Medulla oblongata (tissue), 1 donor: ENCODE measurements at regions not wholly inside any gene's neighbourhood (a gene's known extent, or its start where the extent isn't known, plus 50 kb on each side); places are given as distances from the start of the nearest gene placed in this dataset.

ENCODE experiments used
- DNase-seq: peaks from one replicate; pipeline ENCODE4 v3.0.0-alpha.2; 2015; ENCODE audit errors: extremely low spot score

DNA sequence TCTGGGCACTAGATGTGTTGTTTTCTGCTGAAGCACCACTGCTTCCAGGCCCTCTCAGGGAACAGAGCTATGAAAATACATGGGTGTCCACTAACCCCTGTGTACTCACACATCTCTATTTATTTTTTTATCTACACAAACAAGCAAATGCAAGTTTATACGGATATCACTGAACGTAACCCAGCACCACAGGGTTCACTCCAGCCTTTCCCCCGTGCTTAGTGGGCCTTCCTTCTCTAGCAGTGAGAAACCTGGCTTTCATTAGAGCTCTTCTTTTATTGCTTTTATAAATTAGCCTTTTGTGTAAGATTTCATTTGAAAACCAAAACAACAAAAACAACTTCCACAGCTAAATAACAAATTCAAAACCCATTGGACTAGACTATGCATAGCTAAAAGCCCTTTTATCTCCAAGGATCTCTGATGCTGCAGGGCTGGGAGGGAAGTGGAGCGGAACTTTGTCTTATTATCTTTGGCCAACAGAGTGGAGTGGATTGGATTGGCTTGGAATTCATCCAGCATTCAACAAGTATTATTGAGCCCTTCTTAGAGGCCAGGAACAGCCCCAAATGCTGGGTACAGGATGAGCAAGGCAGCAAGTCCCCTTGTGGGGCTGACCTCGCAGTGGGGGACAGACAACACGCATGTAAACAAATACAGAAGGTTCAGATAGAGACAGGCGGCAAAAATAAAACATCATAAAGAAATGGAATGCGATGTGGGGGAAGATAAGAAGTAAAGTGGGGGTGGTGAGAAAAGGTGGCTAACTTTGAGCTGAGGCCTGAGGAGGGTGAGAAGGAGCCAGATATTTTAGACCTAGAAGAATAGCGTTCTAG is 371.8 kb upstream of the POU3F1 start:
- peak; percentile 38 for DNase-seq

DNA sequence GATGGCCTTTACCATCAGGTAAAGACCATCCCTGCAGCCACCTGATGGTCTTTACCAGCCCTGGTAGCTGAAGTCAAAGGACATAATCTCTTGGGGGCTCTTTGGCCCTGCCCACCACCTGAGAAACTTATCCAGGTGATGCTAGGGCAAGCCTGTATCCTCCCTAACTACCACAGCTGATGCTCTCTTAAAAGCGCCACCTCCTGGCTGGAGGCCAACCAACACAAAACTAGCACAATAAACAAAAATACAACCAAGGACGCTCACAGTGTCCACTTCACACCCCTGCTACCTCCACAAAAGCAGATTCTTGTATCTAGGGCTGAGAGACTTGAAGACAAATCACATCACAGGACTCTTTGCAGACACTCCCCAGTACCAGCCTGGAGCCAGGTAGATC is 357.1 kb upstream of the POU3F1 start:
- DNase-seq = no peak

DNA sequence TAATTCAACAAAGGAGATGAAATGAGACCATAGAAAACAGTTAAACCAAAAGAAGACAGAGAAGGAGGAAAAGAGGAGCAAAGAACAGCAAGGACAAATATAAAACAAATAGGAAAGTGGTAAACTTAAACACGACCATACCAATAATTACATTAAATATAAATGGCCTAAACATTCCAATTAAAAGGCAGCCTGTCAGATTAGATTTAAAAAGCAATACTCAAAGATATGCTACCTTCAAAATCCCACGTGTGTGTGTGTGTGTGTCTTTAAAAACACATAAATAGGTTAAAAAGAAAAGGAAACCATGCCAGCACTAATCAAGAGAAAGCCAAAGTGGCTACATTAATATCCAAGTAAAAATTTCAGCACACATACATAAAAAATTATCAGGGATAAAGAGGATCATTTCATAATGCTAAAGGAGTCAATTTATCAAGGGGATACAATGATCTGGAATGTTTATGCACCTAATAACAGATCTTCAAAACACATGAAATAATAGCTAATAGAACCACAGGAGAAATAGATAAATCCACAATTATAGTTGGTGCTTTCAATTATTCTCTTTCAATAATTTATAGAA is 355.7 kb upstream of the POU3F1 start:
- DNase-seq = no peak

DNA sequence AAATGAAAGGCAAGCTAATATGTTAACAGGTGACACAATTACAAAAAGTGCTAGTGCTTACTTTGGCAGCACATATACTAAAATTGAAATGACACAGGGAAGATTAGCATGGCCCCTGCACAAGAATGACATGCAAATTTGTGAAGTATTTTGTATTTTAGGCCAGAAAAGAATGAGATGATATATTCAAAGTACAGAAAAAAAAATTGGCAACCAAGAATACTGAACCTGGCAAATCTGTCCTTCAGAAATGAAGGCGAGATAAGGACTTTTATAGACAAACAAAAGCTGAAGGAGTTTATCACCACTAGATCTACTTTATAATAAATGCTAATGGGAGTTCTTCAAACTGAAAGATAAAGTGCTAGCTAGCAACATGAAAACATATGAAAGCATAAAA is 350.0 kb upstream of the POU3F1 start:
- no peak for DNase-seq

DNA sequence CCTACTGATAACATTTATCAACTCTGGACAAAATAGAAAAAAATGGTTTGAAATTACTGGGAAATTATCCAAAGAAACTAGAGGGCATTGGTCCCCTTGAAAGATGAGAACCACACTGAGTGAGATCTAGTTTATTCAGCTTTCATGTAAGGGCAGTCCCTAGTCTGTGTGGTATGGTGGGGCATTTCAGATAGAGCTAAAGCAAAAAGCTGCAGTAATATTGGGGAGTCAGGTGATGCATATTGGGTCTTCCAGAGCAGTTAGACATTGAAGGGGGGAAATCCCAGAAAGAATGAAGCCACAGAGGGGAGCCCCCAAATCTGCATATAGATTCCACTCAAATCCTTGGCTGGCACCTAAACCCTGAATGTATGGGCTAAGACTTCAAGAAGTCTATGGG is 347.7 kb upstream of the POU3F1 start:
- DNase-seq = no peak

DNA sequence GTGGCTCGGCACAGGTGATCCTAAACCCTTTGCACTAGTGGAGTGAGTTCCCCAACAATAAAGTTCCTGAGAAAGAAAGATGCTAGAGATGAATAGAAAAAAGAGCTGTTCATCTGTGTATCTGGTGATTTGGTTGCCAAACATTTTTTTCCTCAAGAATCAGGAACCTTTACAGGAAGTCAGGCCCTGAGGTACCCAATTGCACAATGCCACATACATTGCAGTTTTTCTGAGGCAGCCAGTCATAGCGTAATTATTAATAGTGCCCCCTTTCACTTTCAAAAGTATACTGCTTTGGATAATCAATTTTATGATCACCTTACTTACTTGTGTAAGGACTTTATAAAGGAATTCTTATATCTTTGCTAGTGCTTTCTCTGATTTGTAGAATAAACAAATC is 346.3 kb upstream of the POU3F1 start:
- DNase-seq = no peak

DNA sequence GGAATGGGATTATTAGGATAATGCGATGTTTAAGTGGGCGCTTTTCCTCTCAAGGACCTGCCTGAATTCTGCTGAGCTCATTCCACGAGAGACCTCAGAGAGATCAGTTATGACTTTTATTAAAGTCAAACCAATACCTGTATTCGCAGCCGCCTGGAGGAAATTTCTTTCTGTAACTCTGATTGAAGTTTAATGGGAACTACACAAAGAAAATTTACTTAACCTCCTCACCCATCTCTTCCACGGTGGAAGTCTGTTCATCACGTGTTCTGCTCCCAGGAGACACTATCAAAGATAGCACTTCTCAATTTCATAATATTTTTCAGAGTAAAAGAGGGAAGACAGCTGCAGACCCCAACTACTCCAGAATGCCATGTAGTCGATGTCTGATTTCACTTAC is 334.7 kb upstream of the POU3F1 start:
- DNase-seq = no peak

DNA sequence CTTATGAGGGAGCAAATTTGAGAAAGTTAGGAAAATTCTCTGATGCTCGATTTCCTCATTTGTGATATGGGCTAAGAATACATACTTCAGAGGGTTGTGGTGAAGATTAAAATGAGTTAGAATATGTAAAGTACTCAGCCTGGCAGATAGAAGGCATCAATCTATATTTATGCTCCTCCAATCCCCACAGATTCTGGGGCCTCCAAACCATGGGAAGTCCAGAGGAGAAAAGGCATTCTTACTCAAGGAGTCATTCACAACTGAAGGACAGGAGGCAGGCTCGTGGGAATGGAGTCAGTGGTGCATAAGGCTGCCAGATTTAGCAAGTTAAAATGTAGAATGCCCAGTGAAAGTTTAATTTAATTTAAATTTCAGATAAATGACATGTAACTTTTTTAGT is 330.0 kb upstream of the POU3F1 start:
- no peak for DNase-seq

DNA sequence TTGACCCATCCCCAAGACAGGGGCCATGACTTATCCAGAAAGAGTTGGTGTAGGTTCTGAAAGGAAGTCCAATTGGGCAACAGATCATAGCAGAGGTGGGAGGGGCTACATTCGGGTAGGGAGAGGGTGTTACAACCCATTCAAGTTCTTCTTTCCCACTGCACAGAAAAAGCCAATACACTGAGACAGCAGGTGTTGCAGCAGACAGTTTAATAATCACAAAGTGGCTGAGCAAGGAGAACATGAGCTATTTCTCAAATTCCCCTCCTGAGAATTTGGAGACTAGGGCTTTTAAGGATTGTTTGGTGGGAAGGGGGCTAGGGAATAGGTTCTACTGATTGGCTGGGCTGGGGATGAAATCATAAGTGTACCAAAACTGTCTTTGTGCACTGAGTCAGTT is 328.4 kb upstream of the POU3F1 start:
- no peak for DNase-seq

DNA sequence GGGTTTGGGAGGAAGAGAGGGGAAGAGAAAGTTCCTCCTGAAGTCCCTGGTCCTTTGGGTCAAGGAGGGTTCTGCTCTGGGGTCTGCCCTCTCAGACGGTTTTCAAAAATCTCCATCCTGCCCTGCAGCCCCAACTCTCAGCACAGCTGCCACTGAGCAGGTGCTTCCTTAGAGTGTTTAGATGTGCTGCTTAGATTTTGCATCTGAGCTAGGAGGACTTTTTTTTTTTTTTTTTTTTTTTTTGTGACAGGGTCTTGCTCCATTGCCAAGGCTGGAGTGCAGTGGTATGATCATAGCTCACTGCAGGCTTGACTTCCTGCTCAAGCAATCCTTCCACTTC is 324.9 kb upstream of the POU3F1 start:
- no peak for DNase-seq

DNA sequence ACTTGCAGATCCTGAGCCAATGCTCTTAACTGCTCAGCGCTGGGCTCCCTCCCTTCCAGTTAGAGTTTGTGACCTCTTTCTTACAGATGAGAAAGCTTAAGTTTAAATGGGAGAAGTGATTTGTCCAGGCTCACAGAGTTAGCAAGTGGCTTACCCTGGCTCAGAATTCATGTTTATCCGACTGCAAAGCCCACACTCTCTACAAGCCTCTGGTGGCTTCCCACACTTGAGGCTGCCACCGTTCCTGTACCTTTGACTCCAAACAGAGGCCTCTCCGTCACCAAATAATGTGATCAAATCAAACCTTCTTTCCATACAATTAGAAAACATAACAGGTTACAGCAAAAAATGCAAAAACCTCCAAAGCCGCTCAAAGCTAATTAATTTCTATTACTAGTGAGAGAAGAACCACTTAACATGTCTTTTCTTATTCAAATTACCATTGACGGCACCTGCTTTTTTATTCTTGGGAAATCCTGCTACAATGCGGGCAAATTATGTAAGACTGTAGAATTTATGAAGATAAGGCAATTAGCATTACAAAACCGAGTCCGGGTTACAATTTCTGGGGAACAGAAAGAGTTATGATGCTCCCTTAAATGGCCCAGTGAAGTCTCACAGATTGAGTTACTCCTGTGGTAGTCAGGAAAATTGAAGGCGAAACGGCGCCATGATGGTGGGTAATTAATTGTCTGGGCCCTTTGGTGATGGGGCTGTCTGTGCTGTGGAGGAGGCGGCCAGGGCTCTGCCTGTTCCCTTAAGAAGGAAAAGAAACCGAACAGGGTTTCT is 324.3 kb upstream of the POU3F1 start:
- no peak for DNase-seq

DNA sequence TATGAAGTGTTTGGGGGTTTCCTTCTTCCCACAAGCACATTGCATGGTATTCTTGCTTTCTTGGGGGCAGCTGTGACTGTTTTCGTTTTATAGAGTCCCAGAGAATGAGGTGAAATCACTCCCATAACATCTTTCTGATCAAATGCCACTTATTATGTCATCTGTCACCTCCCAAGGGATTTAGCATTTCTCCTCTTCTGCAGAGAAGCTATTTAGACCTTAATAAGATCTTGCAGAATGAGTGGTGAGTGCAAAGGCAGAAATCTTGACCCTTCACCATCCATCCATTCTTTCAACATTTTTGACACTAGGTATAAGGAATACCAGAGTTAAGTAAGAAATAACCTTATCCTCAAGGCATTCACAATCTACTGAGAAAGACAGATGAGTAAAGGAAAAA is 318.6 kb upstream of the POU3F1 start:
- no peak for DNase-seq

DNA sequence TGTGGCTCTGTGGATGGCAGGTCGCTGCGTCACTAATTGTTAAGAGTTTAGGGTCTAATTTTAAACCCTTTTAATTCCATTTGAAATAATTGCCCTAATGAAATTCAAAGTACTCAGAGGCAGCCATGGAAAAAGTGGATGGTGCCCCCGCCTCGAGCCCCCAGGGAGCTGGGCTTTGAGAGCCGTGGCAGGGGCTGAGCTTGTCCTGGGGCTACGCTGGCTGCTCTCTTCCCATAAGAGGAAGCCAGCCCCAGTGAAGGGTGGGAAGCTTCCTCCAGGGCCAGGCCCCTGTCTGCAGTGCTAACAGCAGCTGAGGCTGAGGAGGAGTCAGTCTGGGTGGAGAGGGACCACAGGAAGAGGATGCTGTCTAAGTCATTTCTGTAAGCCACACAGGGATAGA is 315.0 kb upstream of the POU3F1 start:
- DNase-seq = no peak

DNA sequence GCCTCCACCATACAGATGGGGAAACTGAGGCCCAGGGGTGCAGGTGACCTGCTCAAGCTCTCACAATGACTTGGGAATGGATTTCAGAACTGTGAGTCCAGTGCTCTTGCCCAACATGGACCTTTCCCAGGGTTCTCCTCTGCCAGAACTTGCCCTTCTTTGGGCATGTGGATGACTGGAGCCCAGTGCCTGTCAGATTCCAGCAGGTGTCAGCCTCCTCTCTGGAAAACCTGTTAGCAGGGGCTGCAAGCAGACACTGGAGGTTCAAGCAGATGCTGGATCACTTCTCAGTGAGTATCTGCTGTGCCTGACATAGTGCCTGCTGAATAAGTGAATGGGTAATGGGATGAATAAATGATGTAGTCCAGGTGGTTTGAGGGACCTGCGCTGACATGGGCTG is 314.2 kb upstream of the POU3F1 start:
- DNase-seq = no peak

DNA sequence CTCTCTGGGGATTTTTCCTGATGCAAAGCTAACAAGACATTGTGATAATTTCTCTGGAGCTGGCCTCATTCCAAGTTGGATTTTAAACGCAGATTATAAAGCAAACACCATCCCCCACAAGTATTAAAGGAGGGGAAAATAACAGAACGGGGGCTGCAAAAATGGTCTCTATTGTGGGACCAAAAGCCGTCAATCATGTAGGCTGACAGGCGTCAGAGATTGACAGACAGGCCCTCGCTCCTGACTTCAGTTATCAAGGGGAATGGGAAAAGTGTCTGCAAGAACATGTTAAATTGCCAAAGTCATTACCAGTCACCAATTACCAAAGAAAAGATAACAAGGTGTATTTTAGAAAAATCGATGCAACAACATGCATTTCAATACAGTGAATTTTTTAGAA is 307.4 kb upstream of the POU3F1 start:
- no peak for DNase-seq

DNA sequence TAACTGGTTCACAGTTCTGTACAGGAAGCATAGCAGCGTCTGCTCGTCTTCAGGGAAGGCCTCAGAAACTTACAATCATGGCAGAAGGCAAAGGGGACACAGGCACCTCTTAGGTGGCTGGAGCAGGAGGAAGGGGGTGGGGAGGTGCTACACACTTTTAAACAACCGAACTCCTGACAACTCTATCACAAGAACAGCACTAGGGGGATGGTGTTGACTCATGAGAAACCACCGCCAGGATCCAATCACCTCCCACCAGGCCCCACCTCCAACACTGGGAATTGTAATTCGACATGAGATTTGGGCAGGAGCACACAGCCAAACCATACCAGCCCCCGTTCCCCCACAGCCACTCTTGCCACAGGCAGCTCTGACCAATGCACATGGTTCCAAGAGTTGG is 306.3 kb upstream of the POU3F1 start:
- no peak for DNase-seq

DNA sequence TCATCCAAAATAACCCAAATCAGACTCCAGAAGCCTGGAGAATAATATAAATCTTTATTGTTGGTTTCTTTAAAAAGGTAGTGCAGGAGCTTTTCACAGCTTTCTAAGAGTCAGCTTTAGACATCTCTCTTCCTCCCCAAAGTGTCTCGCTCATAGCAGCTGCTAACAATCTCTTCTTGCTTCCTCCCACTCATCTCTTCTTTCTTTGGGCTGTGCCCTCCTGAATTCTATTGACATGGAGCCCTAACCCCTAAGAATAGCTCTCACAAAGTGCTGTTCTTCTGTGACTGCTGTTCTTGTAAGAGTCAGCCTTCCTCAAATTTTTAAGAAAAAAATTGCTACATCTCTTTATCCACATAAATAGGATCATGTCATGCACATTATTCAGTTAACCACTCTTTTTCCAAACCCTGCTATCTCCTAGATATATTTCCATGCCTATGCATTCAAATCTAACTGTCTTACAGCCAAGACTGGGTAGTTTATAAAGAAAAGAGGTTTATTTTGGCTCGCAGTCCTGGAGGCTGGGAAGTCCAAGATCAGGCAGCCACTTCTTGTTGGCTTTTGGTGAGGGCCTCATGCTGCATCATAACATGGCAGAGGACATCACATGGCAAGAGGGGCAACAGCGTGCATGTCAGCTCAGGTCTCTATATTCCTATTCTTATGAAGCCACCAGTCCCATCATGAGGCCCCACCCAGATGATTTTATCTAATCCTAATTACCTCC is 301.0 kb upstream of the POU3F1 start:
- no peak for DNase-seq

DNA sequence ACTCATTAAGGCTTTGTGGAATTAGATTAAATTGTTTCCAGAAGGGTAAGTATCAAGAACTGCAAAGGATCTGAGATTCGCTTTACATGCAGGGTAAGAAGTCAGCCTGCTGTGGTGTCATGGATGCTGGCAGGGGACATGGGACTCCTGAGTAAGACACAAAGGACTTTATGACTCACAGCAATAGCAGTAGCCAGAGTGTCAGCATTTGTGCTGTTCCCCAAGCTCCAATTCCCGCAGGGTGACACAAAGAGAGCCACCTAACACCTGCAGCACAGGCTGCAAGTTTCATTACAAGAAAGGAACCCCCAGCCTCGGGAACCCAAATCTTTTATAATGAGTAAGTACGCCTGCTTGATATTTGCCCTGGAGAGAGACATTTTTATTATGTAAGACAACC is 298.1 kb upstream of the POU3F1 start:
- no peak for DNase-seq

DNA sequence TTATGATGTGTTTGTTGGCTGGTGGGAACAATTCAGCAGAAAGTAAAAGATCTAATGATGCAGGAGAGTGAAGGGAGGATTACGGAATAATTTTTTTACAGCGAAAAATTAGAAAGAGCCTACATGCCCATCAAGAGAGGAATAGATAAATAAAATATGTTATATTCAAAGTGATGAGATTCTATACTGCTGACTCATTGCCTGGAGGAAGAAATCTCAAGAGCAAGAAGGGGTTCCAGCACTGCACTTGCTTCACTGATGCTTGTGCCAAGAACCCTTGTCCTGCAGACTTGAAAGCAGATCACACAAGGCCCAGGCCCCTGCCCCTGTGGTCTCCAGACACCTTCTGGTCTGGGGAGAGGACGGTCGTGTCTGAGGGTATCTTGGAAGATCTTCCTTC is 295.1 kb upstream of the POU3F1 start:
- no peak for DNase-seq

DNA sequence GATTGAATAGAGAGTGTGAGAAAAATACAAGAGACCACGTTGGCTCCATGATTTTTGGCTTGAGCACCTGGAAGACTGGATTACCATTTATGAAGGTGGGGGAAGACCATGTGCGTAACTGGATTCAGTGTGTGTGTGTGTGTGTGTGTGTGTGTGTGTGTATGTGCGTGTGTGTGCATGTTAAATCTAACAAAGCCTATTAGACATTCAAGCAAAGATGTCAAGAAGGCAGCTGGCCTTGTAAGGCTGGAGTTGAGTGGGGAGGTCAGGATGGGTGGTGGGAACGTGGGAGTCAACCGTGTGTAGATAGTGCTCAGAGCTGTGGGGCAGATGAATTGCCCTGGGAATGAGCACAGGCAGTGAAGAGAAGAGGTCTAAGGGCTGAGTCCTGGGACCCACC is 293.8 kb upstream of the POU3F1 start:
- DNase-seq = no peak

DNA sequence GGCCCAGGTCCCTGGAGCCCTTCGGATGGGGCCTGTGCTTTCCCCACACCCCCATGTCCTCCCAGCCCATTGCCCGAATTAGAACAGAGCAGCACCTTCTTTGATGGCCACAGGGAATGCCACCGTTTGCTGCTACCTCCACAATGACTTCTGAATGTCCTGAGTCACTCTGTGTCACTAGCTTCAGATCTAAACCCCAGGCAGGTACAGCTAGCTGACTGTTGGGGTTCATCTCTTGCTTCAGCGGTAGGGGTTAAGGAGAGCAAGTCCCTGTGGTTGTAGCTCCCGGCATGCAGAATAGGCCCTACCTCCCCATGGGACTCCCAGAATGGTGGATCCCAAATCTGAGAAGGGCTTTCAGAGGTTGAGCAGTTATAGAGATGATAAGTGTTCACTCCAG is 291.1 kb upstream of the POU3F1 start:
- DNase-seq = no peak

DNA sequence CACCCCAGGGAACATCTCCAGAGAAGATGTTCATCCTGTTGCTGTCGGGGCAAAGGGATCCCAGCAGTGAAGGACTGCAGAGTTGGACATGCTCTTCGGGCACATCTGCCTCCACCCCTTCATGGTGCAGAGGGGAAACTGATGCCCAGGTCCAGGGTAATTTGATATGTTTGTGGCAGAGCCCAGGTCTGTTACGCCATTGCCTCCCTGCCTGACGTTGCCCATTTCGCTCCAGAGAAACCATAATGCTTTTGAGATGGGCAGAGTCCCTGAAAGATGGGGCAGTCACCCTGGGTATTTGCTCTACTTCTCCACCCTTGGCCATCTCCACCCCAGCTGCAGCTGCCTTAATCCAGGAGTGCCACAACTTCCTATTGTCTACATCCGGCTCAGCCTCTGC is 290.4 kb upstream of the POU3F1 start:
- DNase-seq = no peak
